Subcutaneous abdominal adipose tissue (tissue), 5 donors: ENCODE measurements at regions not wholly inside any gene's neighbourhood (a gene's known extent, or its start where the extent isn't known, plus 50 kb on each side); places are given as distances from the start of the nearest gene placed in this dataset.
"Not testable (repeated sequence)": the region's sequence is repeated elsewhere in the genome, so short reads cannot be mapped to it uniquely, and the experiment has no call there.

Experiments
- H3K27ac ChIP-seq: one replicate; pipeline ENCODE4 v1.7.0; 2013; ENCODE audit warnings: low read depth, mild to moderate bottlenecking, inconsistent platforms, low read length, moderate library complexity
- H3K27me3 ChIP-seq, 5 donors: one replicate each; pipeline ENCODE4 v1.7.0; 2013; ENCODE audit warnings: low read length in 5 of 5, inconsistent platforms in 1 of 5; ENCODE audit not compliant: control insufficient read depth in 5 of 5, insufficient read depth in 4 of 5
- H3K36me3 ChIP-seq, 5 donors: one replicate each; pipeline ENCODE4 v1.7.0; 2013; ENCODE audit warnings: low read length in 5 of 5; ENCODE audit not compliant: control insufficient read depth in 5 of 5, insufficient read depth in 5 of 5
- H3K4me1 ChIP-seq, 5 donors: one replicate each; pipeline ENCODE4 v1.7.0; 2013; ENCODE audit warnings: low read length in 5 of 5, mild to moderate bottlenecking in 3 of 5, moderate library complexity in 1 of 5; ENCODE audit not compliant: control insufficient read depth in 5 of 5, insufficient read depth in 5 of 5
- H3K4me3 ChIP-seq, 5 donors: one replicate each; pipeline ENCODE4 v1.7.0; 2013; ENCODE audit warnings: low read length in 5 of 5, low read depth in 1 of 5
- H3K9ac ChIP-seq, 5 donors: one replicate each; pipeline ENCODE4 v1.7.0; 2013; ENCODE audit warnings: low read length in 5 of 5, mild to moderate bottlenecking in 4 of 5, moderate library complexity in 3 of 5
- H3K9me3 ChIP-seq, 5 donors: one replicate each; pipeline ENCODE4 v1.7.0; 2013; ENCODE audit warnings: low read length in 5 of 5; ENCODE audit not compliant: control insufficient read depth in 5 of 5
- donor health status: healthy.
- donor health status: healthy.
- donor health status: healthy.
- donor health status: healthy.
- donor health status: healthy.

DNA sequence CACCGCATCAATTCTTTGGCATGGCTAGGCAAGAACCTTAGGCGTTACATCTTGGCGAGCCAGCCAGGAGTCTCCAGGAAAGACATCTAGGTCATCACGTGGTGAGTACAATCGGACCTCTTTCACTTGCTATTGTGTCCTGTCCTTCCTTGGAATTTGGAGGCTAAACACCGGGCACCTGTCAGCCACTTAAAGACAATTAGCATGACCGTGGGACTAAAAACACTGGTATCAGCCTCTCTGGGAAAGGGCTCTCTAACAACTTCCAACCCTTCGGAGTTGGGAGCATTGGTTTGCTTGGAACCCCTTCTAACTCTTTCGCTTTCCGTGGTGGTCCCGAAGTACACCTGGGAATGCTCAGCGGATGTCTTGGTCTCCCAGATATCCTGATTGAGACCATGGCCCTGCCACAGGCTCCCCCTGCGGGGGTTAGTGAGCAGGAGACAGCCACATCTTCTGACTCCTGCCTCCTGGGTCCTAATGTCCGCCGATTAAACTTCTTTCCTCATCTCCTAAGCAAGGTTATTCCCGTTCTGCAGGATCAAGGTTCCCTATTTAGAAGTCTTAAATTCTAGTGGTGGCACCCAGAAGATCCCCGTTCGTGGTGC is 971.7 kb downstream of the FSCB start:
- Histone ChIP-seq H3K27me3 (no peaks in the 10 kb centered on the region), H3K9me3 (peaks cover 0 to 3% (median 0%) of the 10 kb centered on the region in 5 donors), H3K36me3 (no peaks in the 10 kb centered on the region), H3K9ac (no peak overlapping the region), H3K27ac (no peak overlapping the region), H3K4me3 (no peak overlapping the region), H3K4me1 (peaks cover 0 to 4% (median 0%) of the 10 kb centered on the region in 5 donors)

DNA sequence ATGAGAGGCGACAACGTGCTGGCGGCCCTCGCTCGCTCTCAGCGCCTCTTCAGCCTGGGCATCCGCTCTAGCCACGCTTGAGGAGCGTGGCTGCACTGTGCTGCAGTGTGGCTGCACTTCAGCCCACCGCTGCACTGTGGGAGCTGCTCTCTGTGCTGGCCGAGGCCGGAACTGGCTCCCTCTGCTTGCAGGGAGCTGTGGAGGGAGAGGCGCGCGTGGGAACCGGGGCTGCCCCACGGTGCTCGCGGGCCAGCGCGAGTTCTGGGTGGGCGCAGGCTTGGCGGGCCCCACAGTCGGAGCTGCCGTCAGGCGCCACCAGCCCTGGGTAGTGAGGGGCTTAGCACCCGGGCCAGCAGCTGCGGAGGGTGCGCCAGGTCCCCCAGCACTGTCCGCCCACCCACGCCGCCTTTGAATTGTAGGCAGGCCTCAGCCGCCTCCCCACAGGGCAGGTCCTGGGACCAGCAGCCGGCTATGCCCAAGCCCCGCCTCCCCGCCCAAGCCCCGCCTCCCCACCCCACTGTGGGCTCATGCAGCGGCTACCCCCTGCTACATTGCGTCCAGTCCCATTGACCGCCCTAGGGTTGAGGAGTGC is 974.2 kb downstream of the FSCB start:
- no peak overlapping the region for H3K4me3 ChIP-seq
- H3K4me1 ChIP-seq: no peaks in the 10 kb centered on the region
- no peaks in the 10 kb centered on the region for H3K36me3 ChIP-seq
- peaks cover 0 to 3% (median 0%) of the 10 kb centered on the region in 5 donors for H3K9me3 ChIP-seq
- H3K27me3 ChIP-seq: no peaks in the 10 kb centered on the region
- H3K27ac ChIP-seq: no peak overlapping the region
- H3K9ac ChIP-seq: no peak overlapping the region

DNA sequence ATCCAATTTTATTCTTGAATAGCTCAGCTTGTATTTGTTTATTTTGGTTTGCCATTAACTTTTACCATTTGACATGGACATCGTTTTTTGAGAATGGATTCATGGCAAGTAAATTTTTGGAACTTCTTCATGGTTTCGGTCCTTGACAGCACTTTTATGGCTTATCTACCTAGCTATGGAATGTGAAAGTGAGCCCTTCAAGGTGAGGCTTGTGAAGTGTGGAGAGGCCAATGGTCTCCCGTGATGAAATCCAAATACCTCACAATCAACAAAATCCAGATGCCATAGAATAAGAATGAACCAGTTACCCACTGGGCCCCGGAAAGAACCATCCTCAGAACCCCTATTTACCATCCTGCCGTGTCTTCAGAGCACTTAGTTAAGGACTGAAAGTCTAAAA is 978.8 kb downstream of the FSCB start:
- no peaks in the 10 kb centered on the region for H3K27me3 ChIP-seq
- H3K9me3 ChIP-seq: no peaks in the 10 kb centered on the region
- no peak overlapping the region for H3K9ac ChIP-seq
- peaks cover 0 to 5% (median 0%) of the 10 kb centered on the region in 5 donors for H3K4me1 ChIP-seq
- H3K36me3 ChIP-seq: no peaks in the 10 kb centered on the region
- H3K4me3 ChIP-seq: no peak overlapping the region
- no peak overlapping the region for H3K27ac ChIP-seq

DNA sequence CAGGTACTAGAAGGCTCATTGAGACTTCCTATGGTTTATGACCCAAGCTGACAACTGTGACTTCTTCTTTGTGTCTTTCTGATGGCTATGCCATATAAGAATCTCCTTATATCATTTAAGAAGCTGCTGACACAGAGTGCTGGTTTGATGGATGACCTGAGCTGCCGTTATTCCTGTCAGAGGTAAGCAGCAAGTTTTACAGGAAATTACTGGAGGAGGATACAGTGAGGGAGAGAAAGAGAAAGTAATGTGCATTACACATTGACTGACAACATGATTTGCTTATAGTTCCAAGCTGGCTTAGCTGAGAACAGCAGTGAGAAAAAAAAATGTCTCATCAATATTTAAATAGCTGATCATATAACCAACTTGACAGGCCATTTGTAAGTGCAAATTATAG is 981.4 kb downstream of the FSCB start:
- Histone ChIP-seq H3K9me3 (no peaks in the 10 kb centered on the region), H3K9ac (no peak overlapping the region), H3K4me1 (peaks cover 0 to 5% (median 0%) of the 10 kb centered on the region in 5 donors), H3K36me3 (no peaks in the 10 kb centered on the region), H3K4me3 (no peak overlapping the region), H3K27me3 (no peaks in the 10 kb centered on the region), H3K27ac (no peak overlapping the region)

DNA sequence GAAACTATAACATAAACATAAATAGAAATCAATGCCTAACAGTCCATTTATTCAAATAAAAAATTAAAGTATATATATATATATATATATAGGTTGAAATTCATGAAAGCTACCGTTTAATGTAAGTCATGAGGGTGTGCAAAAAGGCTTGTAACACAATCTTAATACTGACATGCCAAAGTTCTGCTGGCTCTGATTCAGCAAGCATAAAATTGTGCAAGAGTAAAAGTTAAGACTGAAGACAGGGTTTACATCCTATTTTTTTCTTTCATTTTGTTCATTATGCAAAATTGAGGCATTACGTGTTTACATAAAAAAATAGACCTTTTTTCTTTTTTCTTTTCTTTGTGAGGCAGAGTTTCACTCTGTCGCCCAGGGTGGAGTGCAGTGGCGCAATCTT is 984.2 kb downstream of the FSCB start:
- Histone ChIP-seq H3K4me1 (peaks cover 0 to 5% (median 0%) of the 10 kb centered on the region in 5 donors), H3K27ac (no peak overlapping the region), H3K9ac (no peak overlapping the region), H3K9me3 (no peaks in the 10 kb centered on the region), H3K27me3 (no peaks in the 10 kb centered on the region), H3K4me3 (no peak overlapping the region), H3K36me3 (no peaks in the 10 kb centered on the region)

DNA sequence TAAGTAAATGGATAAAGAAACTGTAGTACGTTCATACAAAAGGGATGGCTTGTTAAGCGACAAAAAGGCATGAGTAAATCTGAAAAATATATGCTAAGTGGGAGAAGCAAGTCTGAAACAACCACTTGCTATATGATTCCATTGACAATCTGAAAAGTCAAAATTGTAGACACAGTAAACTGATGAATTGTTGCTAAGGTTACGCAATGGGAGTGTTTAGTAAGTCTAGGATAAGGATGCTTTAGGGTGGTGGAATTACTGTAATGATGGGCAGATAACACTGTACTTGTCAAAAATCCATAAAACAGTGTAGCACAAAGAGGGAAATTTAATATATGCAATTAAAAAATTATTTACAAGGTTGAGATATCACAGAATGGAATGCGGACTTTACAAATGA is 984.9 kb downstream of the FSCB start:
- Histone ChIP-seq H3K27ac (no peak overlapping the region), H3K9me3 (no peaks in the 10 kb centered on the region), H3K36me3 (no peaks in the 10 kb centered on the region), H3K27me3 (no peaks in the 10 kb centered on the region), H3K4me3 (no peak overlapping the region), H3K9ac (no peak overlapping the region), H3K4me1 (peaks cover 0 to 5% (median 0%) of the 10 kb centered on the region in 5 donors)

DNA sequence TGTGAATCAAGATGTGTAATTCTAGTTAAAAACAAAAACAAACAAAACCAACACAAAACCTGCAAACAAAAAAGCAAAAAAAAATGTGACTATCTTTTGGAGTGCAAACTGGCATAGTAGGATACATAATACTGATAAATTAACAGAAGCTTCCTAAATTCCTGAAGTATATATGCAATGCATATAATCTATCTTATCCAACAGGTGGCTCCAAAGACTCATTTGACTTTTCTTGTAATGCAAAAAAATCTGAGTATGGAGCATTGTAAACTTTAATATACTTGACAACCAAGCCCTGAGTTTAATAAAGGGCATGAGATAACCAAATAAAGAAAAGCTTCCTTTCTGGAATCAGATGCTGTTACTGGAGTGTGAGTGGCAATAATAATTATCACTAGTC is 1003.6 kb downstream of the FSCB start:
- no peaks in the 10 kb centered on the region for H3K4me1 ChIP-seq
- H3K36me3 ChIP-seq: no peaks in the 10 kb centered on the region
- no peaks in the 10 kb centered on the region for H3K27me3 ChIP-seq
- no peak overlapping the region for H3K4me3 ChIP-seq
- no peak overlapping the region for H3K27ac ChIP-seq
- no peak overlapping the region for H3K9ac ChIP-seq
- no peaks in the 10 kb centered on the region for H3K9me3 ChIP-seq

DNA sequence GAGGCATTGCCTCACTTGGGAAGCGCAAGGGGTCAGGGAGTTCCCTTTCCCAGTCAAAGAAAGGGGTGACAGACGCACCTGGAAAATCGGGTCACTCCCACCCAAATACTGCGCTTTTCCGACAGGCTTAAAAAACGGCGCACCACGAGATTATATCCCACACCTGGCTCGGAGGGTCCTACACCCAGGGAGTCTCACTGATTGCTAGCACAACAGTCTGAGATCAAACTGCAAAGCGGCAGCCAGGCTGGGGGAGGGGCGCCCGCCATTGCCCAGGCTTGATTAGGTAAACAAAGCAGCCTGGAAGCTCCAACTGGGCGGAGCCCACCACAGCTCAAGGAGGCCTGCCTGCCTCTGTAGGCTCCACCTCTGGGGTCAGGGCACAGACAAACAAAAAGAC is 1014.7 kb downstream of the FSCB start:
- H3K9me3 ChIP-seq, H3K36me3 ChIP-seq: not testable (repeated sequence)

DNA sequence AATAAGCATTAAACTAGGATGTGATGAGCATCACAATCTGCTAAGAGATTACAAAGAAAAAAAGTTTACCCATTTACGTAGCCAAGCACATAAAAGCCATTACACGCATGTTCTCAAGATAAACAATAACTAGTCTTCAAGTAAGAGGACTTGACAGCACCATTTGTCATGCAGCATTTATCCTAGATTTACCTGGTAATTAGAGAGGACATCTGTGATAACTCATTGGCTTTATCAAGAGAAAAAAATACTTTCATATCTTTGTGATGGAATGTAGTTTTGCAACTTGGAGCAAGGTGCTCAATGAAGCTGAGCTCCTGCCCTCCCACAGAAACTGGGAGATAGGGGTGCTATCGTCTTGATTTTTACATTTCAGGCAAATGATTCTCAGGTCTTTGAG is 1023.7 kb downstream of the FSCB start:
- Histone ChIP-seq H3K27me3 (no peaks in the 10 kb centered on the region), H3K9ac (no peak overlapping the region), H3K4me3 (no peak overlapping the region), H3K9me3 (no peaks in the 10 kb centered on the region), H3K36me3 (no peaks in the 10 kb centered on the region), H3K4me1 (no peaks in the 10 kb centered on the region), H3K27ac (no peak overlapping the region)

More for the DNA sequence above, 1014.7 kb downstream of the FSCB start:
- H3K4me1 ChIP-seq, H3K27me3 ChIP-seq, H3K9ac ChIP-seq, H3K27ac ChIP-seq, H3K4me3 ChIP-seq: not testable (repeated sequence)

DNA sequence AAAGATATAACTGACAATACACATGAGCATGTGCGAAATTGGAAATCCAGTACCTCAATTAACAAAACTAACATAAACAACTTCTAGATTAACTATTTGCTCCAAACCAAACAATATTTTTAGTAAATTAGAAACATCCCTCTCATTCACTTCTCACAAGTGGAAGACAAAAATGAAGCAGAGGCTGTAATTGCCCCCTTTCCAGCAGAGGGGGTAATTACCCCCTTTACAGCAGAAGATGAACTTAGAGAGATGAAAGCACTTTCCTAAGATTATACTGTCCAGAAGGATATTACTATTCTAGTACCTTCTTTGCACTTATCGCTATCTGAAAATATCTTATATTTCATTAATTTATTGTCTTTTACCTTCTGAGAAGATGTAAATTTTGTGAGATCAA is 1025.2 kb downstream of the FSCB start:
- Histone ChIP-seq H3K4me1 (no peaks in the 10 kb centered on the region), H3K36me3 (no peaks in the 10 kb centered on the region), H3K27ac (no peak overlapping the region), H3K4me3 (no peak overlapping the region), H3K27me3 (no peaks in the 10 kb centered on the region), H3K9me3 (no peaks in the 10 kb centered on the region), H3K9ac (no peak overlapping the region)
